NCI-H774 (cell line): ENCODE measurements at regions not wholly inside any gene's neighbourhood (a gene's known extent, or its start where the extent isn't known, plus 50 kb on each side); places are given as distances from the start of the nearest gene placed in this dataset.

ENCODE experiments used
- DNase-seq: peaks from one replicate; lab custom pipeline; 2025; lab: John Stamatoyannopoulos, UW

DNA sequence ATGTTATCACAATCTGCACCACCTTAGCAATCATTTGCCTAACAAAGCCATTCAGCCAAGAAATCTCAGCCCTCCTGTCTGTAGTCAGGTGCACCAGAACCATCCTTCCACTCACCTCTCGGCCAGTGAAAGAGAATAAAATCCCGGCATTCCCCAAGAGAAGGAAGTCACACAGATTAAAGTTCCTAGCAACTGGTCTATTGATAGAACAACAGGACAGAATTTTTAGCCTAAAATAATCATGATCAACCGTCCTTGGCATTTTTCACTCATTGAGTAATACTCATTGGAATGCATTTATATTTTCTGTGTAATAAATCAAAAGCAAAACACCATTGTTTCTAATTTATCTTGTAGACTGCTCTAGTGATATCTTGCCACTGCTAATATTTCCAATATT is 85.7 kb upstream of the CDH4 start:
- DNase-seq: no peak

GRCh38 chr20:61168605-61169004 is 83.5 kb upstream of the CDH4 start:
- DNase-seq: no peak

DNA sequence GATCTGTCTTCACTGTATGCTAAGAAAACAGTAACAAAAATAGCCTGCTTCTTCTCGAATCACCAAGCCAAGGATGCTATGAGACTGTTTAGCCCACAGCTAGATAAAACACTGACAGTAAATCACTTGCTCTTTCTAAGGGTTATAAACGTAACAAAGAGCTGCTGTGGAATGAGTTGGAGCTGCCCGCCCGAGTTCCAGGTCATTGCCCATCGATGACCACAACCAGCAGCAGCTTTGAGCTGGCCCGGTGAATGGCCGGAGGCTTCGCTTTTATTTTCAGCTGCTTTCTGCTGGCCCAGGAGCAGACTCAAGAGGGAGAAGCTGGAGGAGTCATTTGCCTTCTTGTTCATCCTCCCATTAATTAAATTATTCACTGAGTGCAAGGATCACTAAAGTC is 82.2 kb upstream of the CDH4 start:
- no peak for DNase-seq

GRCh38 chr20:61170496-61171320 is 81.4 kb upstream of the CDH4 start:
- no peak for DNase-seq

- DNase-seq: no peak
Observed at GRCh38 chr20:61173267-61173666, 78.8 kb upstream of the CDH4 start.

- no peak for DNase-seq
Observed at GRCh38 chr20:61173961-61174725, 77.9 kb upstream of the CDH4 start.

- no peak for DNase-seq
Observed at GRCh38 chr20:61176874-61177273, 75.2 kb upstream of the CDH4 start.

DNA sequence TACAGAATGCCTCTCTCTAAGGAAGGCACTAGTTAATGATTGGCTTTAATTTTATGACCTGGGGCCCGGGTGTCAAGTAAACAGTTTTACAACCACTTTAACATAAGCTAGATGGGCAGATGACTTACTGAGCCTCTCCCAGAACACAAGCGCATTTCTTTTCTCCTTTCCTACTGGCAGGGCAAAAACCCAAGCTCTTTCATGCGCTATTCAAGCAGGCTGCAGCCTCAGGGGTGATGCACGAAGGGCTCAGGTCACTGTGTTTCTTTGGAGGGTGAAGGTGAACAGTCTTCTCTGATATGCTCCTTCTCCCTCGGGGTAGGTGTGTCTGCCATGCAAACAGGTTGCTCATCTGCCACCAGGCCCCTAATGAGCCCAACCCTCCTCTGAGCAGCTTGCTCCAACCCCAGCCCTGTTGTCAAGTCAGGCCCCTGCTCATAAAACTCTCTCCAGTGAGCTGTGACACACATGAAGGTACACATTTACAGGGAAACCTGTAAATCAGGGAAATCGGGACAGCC is 73.5 kb upstream of the CDH4 start:
- no peak for DNase-seq

- DNase-seq: no peak
Observed at GRCh38 chr20:61184194-61184593, 67.9 kb upstream of the CDH4 start.

- DNase-seq: no peak
Observed at GRCh38 chr20:61185181-61185580, 66.9 kb upstream of the CDH4 start.

- no peak for DNase-seq
Observed at GRCh38 chr20:61185841-61186601, 66.0 kb upstream of the CDH4 start.

DNA sequence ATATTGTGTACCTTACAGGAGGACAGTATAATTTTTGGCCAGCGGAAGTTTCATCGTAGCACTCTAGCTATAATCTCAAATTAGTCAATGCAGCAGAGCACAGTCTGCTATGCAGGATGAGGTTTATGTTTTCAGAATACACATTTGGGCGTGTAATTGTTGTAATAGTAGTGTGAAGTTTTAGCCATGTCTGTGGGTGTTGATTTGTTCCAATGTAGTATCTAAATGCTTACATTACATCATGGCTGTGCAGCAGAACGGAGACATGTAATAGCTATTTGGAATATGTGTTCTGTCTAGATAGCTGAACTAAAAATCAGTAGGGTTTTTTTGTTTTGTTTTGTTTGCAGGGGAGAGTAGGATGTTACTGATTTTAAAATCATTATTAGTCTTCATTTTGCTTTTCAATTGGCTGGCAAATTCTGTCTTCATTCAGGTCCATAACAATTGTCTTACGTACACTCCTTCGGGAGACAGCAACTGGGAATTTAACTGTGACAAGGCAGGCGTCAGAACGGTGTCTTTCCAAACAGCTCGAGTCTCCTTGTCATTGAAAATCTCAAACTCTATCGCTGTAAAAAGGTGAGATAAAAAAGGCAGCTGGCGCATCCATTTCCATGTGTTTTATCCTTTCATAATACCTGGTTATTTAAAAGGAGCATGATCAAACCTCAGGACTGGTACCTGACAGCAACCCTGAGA is 65.1 kb upstream of the CDH4 start:
- DNase-seq: no peak

DNA sequence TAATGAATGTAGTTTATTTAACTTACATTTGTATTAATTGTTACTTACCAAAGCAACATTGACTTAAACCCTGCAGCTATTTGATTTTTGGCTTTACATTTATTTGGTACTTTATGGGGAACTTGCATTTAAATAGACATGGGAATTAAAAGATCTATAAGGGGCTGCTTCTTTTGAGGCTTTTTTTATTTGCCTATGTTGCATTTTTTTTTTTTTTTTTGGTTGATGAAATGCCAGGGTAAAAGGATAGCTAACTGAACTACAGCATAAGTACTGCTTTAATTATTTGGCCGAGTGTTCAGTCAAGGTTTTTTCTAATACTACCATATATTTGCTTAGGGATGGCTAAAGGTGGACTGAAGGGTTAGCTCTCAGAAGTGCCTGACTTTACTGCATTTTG is 62.5 kb upstream of the CDH4 start:
- DNase-seq: no peak

- DNase-seq: no peak
Observed at GRCh38 chr20:61191096-61191495, 61.0 kb upstream of the CDH4 start.

DNA sequence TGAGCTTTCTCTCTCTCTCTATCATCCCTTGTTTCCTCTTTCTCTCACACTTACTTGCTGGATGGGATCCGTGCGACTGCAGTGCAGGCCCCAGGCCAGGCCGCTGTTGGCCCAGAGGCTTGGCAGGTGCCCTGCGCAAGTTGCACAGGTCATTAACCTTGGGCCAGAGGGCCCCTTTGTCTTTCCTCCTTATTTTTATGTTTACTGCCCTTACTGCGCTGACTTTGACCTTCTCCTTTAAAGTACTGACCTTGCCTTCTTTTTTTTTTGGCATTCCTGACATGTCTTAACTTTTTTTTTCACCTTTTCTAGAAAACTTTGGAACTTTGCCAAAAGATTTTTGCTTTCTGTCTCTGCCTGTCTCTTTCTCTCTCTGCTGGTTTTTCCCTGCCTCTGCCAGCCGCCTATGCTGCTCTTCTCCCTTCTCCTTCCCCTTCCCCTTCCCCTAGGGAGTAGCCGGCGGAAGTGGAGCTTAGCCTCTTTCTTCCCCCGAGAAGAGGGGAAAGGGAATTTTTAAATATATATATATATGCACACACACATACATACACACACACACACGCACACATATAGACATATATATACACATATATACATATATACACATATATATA is 59.6 kb upstream of the CDH4 start:
- no peak for DNase-seq

GRCh38 chr20:61193164-61193563 is 58.9 kb upstream of the CDH4 start:
- no peak for DNase-seq
